GM23338 (cell line): ENCODE measurements at regions not wholly inside any gene's neighbourhood (a gene's known extent, or its start where the extent isn't known, plus 50 kb on each side); places are given as distances from the start of the nearest gene placed in this dataset.

Experiments used
- ATAC-seq: fragments of 200-7000 bp; cut with Tn5 transposase; 3 replicates; pipeline ENCODE4 v1.9.1; 2020
- DNase-seq: peaks from one replicate; pipeline ENCODE4 v3.0.0-alpha.2; 2015; ENCODE audit warnings: low spot score
- H2AFZ ChIP-seq: fragments of 200-600 bp; sonication (generic); 2 replicates; pipeline ENCODE4 v1.8.0; 2016; ENCODE audit warnings: antibody characterized with exemption, mild to moderate bottlenecking, moderate library complexity
- H3F3A ChIP-seq: fragments of 200-600 bp; sonication (generic); replicated peaks from 2 replicates; pipeline ENCODE4 v1.8.0; 2017; ENCODE audit warnings: antibody characterized with exemption, mixed run types, low read depth
- H3K27ac ChIP-seq: fragments of 200-600 bp; sonication (generic); 2 replicates; pipeline ENCODE4 v1.6.1; 2016; ENCODE audit warnings: low read depth
- H3K27me3 ChIP-seq: fragments of 200-600 bp; sonication (generic); 2 replicates; pipeline ENCODE4 v1.8.0; 2016; ENCODE audit warnings: mild to moderate bottlenecking, mixed run types, moderate library complexity; ENCODE audit not compliant: insufficient read depth
- H3K36me3 ChIP-seq: fragments of 200-600 bp; sonication (generic); 2 replicates; pipeline ENCODE4 v1.8.0; 2016; ENCODE audit warnings: mild to moderate bottlenecking; ENCODE audit not compliant: insufficient read depth
- H3K4me1 ChIP-seq: fragments of 200-600 bp; sonication (generic); 2 replicates; pipeline ENCODE4 v1.8.0; 2016; ENCODE audit warnings: mild to moderate bottlenecking, moderate library complexity; ENCODE audit not compliant: insufficient read depth
- H3K4me2 ChIP-seq: fragments of 200-600 bp; sonication (generic); 2 replicates; pipeline ENCODE4 v1.7.1; 2017; ENCODE audit warnings: mixed run types
- H3K4me3 ChIP-seq: fragments of 200-600 bp; sonication (generic); 2 replicates; pipeline ENCODE4 v1.6.1; 2016; ENCODE audit warnings: mixed run types
- H3K79me2 ChIP-seq: fragments of 200-600 bp; sonication (generic); replicated peaks from 2 replicates; pipeline ENCODE4 v1.8.0; 2017; ENCODE audit warnings: mild to moderate bottlenecking; ENCODE audit not compliant: insufficient read depth
- H3K9me2 ChIP-seq: fragments of 200-600 bp; sonication (generic); 2 replicates; pipeline ENCODE4 v1.8.0; 2017; ENCODE audit not compliant: insufficient read depth
- H4K20me1 ChIP-seq: fragments of 200-600 bp; sonication (generic); replicated peaks from 2 replicates; pipeline ENCODE4 v1.8.0; 2017; ENCODE audit warnings: mild to moderate bottlenecking; ENCODE audit not compliant: insufficient read depth
- H3K27ac Mint-ChIP-seq: 2 replicates; pipeline ENCODE4 v1.8.0; 2020; ENCODE audit warnings: inconsistent platforms, mild to moderate bottlenecking, moderate library complexity, mixed read lengths
- H3K27me3 Mint-ChIP-seq: 3 replicates; pipeline ENCODE4 v1.8.0; 2022; ENCODE audit warnings: low read depth, mild to moderate bottlenecking, moderate library complexity, mixed read lengths, inconsistent platforms; ENCODE audit not compliant: insufficient read depth, poor library complexity
- H3K36me3 Mint-ChIP-seq: 3 replicates; pipeline ENCODE4 v1.8.0; 2021; ENCODE audit warnings: low read depth, mild to moderate bottlenecking, inconsistent platforms, moderate library complexity, mixed read lengths
- H3K4me1 Mint-ChIP-seq: 3 replicates; pipeline ENCODE4 v1.8.0; 2020; ENCODE audit warnings: mild to moderate bottlenecking, inconsistent platforms, mixed read lengths
- H3K4me3 Mint-ChIP-seq: 3 replicates; pipeline ENCODE4 v1.8.0; 2021; ENCODE audit warnings: moderate library complexity, mild to moderate bottlenecking, inconsistent platforms, mixed read lengths
- H3K9me3 Mint-ChIP-seq: 3 replicates; pipeline ENCODE4 v1.8.0; 2020; ENCODE audit warnings: moderate library complexity, mild to moderate bottlenecking, inconsistent platforms, mixed read lengths
- CREB1 ChIP-seq: fragments of 250-450 bp; sonication (Bioruptor Pico); IDR thresholded peaks from 2 replicates; pipeline ENCODE4 v1.5.0; 2020; ENCODE audit warnings: low read depth, mild to moderate bottlenecking, moderate library complexity
- CTCF ChIP-seq, 2 experiments: fragments of 200-600 bp in 1 of 2; sonication (generic) in 1 of 2; conservative IDR thresholded peaks; 2 replicates each; pipeline versions ENCODE4 v1.5.1 to v1.6.1; 2016 to 2017; ENCODE audit warnings: antibody characterized with exemption in 2 of 2, low read depth in 2 of 2, mild to moderate bottlenecking in 2 of 2, moderate library complexity in 1 of 2
- EZH2 ChIP-seq: fragments of 200-600 bp; sonication (generic); IDR thresholded peaks from one replicate; pipeline ENCODE4 v1.8.0; 2017; ENCODE audit warnings: antibody characterized with exemption, mild to moderate bottlenecking, low read depth; ENCODE audit not compliant: unreplicated experiment
- EZH2phosphoT487 ChIP-seq: fragments of 200-600 bp; sonication (generic); IDR thresholded peaks from one replicate; pipeline ENCODE4 v1.8.1; 2018; ENCODE audit warnings: antibody characterized with exemption; ENCODE audit not compliant: unreplicated experiment
- JUNB ChIP-seq: IDR thresholded peaks from one replicate; pipeline ENCODE4 v1.6.1; 2016; ENCODE audit warnings: antibody characterized with exemption; ENCODE audit not compliant: unreplicated experiment
- NANOG ChIP-seq: IDR thresholded peaks from 2 replicates; pipeline ENCODE4 v1.6.1; 2016; ENCODE audit warnings: antibody characterized with exemption, borderline replicate concordance
- POLR2AphosphoS5 ChIP-seq: IDR thresholded peaks from 2 replicates; pipeline ENCODE4 v1.6.1; 2016; ENCODE audit warnings: antibody characterized with exemption, low read depth
- STAT1 ChIP-seq: IDR thresholded peaks from one replicate; pipeline ENCODE4 v1.6.1; 2016; ENCODE audit warnings: antibody characterized with exemption; ENCODE audit not compliant: unreplicated experiment
- ZNF114 ChIP-seq: fragments of 250-450 bp; sonication (Bioruptor Pico); IDR thresholded peaks from 2 replicates; pipeline ENCODE4 v1.5.0; 2020; ENCODE audit warnings: mild to moderate bottlenecking, moderate library complexity
- ZNF331 ChIP-seq: fragments of 250-450 bp; sonication (Bioruptor Pico); IDR thresholded peaks from 2 replicates; pipeline ENCODE4 v1.5.0; 2020; ENCODE audit warnings: low read depth, mild to moderate bottlenecking, moderate library complexity
- TF ChIP-seq, protein P1 (sequence below): IDR thresholded peaks from 2 replicates; pipeline ENCODE4 v1.6.1; 2016; ENCODE audit warnings: antibody characterized with exemption
- TF ChIP-seq, protein P2 (sequence below): IDR thresholded peaks from one replicate; pipeline ENCODE4 v1.6.1; 2018; ENCODE audit warnings: antibody characterized with exemption; ENCODE audit not compliant: unreplicated experiment
- TF ChIP-seq, protein P3 (sequence below): fragments of 250-450 bp; sonication (Bioruptor Pico); IDR thresholded peaks from 2 replicates; pipeline ENCODE4 v1.5.0; 2020; ENCODE audit warnings: mild to moderate bottlenecking, moderate library complexity

DNA sequence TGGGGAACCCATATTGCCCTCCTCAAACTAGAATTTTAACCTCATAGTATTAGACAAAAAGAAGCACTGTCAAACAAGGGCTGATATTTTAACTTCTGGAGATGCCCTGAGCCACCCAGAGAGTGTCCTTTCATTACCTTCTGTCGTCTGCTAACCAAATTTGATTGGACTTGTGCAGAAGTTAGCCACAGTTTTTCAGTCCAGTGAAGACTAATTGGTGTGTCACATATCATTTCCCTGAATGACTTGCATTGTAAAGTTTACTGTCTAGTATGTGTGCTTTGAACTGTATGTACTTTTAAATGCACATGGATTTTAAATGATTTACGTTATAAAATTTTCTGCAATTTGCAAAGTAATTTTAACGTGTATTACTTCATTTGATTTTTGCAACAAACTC, 646.5 kb downstream of the SATB2 start:
- H3K27ac ChIP-seq, result no peak overlapping the region
- H3K9me3 Mint-ChIP-seq, result no peaks in the 10 kb centered on the region
- H3K27me3 Mint-ChIP-seq, result no peaks in the 10 kb centered on the region
- no peak overlapping the region for H3K4me3 Mint-ChIP-seq
- DNase-seq (no peak), ATAC-seq (no peak)
- H3K36me3 ChIP-seq, result no peaks in the 10 kb centered on the region
- H2AFZ ChIP-seq, result no peak overlapping the region
- H3K4me2 ChIP-seq, result no peak overlapping the region
- H3K27me3 ChIP-seq, result no peaks in the 10 kb centered on the region
- H3K36me3 Mint-ChIP-seq, result no peaks in the 10 kb centered on the region
- no peaks in the 10 kb centered on the region for H3K4me1 ChIP-seq
- H3K4me1 Mint-ChIP-seq, result no peaks in the 10 kb centered on the region
- no peak overlapping the region for H3K27ac Mint-ChIP-seq
- H3K9me2 ChIP-seq, result no peaks in the 10 kb centered on the region
- H3K79me2 ChIP-seq, result no peaks in the 10 kb centered on the region
- H3K4me3 ChIP-seq, result no peak overlapping the region
- no peaks in the 10 kb centered on the region for H4K20me1 ChIP-seq
- H3F3A ChIP-seq, result no peaks in the 10 kb centered on the region
- TF ChIP-seq ZNF331 (CRISPR knock-in tag), result no peak
- TF ChIP-seq, protein P1, sequence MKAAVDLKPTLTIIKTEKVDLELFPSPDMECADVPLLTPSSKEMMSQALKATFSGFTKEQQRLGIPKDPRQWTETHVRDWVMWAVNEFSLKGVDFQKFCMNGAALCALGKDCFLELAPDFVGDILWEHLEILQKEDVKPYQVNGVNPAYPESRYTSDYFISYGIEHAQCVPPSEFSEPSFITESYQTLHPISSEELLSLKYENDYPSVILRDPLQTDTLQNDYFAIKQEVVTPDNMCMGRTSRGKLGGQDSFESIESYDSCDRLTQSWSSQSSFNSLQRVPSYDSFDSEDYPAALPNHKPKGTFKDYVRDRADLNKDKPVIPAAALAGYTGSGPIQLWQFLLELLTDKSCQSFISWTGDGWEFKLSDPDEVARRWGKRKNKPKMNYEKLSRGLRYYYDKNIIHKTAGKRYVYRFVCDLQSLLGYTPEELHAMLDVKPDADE, result no peak
- TF ChIP-seq NANOG, result no peak
- TF ChIP-seq POLR2AphosphoS5, result no peak
- no peak for TF ChIP-seq EZH2
- TF ChIP-seq STAT1, result no peak
- TF ChIP-seq CREB1, result no peak
- no peak for TF ChIP-seq EZH2phosphoT487
- TF ChIP-seq ZNF114 (CRISPR knock-in tag), result no peak
- no peak for TF ChIP-seq JUNB
- TF ChIP-seq, protein P2, sequence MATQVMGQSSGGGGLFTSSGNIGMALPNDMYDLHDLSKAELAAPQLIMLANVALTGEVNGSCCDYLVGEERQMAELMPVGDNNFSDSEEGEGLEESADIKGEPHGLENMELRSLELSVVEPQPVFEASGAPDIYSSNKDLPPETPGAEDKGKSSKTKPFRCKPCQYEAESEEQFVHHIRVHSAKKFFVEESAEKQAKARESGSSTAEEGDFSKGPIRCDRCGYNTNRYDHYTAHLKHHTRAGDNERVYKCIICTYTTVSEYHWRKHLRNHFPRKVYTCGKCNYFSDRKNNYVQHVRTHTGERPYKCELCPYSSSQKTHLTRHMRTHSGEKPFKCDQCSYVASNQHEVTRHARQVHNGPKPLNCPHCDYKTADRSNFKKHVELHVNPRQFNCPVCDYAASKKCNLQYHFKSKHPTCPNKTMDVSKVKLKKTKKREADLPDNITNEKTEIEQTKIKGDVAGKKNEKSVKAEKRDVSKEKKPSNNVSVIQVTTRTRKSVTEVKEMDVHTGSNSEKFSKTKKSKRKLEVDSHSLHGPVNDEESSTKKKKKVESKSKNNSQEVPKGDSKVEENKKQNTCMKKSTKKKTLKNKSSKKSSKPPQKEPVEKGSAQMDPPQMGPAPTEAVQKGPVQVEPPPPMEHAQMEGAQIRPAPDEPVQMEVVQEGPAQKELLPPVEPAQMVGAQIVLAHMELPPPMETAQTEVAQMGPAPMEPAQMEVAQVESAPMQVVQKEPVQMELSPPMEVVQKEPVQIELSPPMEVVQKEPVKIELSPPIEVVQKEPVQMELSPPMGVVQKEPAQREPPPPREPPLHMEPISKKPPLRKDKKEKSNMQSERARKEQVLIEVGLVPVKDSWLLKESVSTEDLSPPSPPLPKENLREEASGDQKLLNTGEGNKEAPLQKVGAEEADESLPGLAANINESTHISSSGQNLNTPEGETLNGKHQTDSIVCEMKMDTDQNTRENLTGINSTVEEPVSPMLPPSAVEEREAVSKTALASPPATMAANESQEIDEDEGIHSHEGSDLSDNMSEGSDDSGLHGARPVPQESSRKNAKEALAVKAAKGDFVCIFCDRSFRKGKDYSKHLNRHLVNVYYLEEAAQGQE, result no peak
- TF ChIP-seq, protein P3, sequence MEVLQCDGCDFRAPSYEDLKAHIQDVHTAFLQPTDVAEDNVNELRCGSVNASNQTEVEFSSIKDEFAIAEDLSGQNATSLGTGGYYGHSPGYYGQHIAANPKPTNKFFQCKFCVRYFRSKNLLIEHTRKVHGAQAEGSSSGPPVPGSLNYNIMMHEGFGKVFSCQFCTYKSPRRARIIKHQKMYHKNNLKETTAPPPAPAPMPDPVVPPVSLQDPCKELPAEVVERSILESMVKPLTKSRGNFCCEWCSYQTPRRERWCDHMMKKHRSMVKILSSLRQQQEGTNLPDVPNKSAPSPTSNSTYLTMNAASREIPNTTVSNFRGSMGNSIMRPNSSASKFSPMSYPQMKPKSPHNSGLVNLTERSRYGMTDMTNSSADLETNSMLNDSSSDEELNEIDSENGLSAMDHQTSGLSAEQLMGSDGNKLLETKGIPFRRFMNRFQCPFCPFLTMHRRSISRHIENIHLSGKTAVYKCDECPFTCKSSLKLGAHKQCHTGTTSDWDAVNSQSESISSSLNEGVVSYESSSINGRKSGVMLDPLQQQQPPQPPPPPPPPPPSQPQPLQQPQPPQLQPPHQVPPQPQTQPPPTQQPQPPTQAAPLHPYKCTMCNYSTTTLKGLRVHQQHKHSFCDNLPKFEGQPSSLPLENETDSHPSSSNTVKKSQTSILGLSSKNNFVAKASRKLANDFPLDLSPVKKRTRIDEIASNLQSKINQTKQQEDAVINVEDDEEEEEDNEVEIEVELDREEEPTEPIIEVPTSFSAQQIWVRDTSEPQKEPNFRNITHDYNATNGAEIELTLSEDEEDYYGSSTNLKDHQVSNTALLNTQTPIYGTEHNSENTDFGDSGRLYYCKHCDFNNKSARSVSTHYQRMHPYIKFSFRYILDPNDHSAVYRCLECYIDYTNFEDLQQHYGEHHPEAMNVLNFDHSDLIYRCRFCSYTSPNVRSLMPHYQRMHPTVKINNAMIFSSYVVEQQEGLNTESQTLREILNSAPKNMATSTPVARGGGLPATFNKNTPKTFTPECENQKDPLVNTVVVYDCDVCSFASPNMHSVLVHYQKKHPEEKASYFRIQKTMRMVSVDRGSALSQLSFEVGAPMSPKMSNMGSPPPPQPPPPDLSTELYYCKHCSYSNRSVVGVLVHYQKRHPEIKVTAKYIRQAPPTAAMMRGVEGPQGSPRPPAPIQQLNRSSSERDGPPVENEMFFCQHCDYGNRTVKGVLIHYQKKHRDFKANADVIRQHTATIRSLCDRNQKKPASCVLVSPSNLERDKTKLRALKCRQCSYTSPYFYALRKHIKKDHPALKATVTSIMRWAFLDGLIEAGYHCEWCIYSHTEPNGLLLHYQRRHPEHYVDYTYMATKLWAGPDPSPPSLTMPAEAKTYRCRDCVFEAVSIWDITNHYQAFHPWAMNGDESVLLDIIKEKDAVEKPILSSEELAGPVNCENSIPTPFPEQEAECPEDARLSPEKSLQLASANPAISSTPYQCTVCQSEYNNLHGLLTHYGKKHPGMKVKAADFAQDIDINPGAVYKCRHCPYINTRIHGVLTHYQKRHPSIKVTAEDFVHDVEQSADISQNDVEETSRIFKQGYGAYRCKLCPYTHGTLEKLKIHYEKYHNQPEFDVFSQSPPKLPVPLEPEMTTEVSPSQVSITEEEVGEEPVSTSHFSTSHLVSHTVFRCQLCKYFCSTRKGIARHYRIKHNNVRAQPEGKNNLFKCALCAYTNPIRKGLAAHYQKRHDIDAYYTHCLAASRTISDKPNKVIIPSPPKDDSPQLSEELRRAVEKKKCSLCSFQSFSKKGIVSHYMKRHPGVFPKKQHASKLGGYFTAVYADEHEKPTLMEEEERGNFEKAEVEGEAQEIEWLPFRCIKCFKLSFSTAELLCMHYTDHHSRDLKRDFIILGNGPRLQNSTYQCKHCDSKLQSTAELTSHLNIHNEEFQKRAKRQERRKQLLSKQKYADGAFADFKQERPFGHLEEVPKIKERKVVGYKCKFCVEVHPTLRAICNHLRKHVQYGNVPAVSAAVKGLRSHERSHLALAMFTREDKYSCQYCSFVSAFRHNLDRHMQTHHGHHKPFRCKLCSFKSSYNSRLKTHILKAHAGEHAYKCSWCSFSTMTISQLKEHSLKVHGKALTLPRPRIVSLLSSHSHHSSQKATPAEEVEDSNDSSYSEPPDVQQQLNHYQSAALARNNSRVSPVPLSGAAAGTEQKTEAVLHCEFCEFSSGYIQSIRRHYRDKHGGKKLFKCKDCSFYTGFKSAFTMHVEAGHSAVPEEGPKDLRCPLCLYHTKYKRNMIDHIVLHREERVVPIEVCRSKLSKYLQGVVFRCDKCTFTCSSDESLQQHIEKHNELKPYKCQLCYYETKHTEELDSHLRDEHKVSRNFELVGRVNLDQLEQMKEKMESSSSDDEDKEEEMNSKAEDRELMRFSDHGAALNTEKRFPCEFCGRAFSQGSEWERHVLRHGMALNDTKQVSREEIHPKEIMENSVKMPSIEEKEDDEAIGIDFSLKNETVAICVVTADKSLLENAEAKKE (CRISPR knock-in tag), result no peak
- no peak for TF ChIP-seq CTCF (conservative IDR thresholded peaks at IDR 0.05; ENCODE audit: low read depth in 2 of 2)
